ENCODE measurements at regions not wholly inside any gene's neighbourhood (a gene's known extent, or its start where the extent isn't known, plus 50 kb on each side); places are given as distances from the start of the nearest gene placed in this dataset.
"Not testable (repeated sequence)": the region's sequence is repeated elsewhere in the genome, so short reads cannot be mapped to it uniquely, and the experiment has no call there.

DNA sequence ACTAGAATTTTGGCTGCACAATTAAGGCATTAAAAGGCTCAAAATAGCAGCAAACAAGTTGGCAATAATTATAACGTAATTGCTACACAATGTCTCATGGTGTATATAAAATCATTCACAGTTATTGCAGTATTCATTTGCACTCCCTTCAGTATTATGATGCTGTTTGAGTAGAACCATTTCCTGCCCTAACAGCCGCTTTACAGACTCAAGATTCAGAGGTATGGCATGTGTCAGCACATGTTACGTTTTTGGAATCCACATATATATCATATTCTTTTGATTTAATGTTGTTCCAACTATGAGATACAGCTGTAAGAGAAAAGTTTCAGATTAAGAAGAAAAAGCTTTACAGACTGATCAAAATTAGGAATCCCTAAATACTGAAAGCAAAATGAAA, 56.3 kb upstream of the NCKAP5 start:
- DNase-seq (ENCODE audit: low spot score) = no peak

DNA sequence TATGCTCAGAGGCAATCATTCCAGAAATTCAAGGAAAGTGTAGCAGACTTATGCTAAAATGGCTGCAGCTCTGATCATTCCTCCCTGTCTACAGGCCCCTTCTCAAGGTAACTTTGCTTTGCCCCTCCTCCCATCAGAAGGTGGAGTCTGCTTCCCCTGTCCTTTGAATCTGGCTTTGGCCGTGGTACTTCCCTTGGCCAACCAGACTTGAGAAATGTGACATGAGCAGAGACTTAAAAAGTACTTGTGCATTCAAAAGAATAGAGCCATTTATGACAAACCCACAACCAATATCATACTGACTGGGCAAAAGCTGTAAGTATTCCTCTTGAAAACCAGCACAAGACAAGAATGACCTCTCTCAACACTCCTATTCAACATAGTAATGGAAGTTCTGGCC, 59.5 kb upstream of the NCKAP5 start:
- DNase-seq (ENCODE audit: low spot score) = no peak

DNA sequence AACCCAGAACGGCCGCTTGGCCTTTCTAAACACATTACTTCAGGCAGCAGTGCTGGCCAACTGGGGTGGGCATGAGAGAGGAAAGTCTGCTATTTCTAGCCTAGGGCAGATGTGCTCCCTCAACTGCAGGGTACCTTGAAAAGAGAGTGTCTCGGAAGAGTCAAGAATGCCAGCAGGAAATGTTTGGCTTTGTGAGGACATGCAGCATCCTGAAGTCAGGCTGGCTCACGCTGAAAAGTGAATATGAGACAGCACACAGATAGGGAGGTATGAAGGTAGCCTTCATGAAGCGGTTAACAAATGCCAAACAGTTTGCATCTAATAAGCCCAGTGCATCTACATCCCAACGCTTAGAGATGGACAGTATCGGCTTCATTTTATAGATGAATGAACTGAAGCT, 65.0 kb upstream of the NCKAP5 start:
- DNase-seq (ENCODE audit: low spot score) = no peak

DNA sequence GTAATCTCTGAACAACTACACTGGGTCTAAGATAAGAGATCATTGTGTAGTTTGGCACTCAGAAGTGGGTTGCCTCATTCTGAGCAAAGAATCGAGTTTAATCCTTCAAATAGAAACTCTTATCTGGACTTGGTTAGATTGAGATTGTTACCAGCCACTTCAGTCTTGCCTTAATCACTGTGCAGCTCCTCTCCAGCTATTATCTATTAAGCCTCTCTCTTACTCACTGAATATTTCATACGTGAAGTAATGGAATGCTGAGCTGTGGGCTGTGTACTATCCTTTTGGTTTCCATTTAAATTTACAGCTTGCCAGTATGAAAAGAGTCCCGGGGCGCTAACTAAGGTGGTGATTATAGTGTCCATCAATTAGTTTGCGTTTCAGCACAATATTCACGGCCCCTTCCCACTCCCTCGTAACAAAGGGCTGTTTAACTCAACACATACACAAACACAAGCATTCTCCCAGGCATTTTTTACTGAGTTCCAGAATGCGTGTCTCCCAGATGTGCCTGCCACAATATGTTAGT, 65.7 kb upstream of the NCKAP5 start:
- DNase-seq (ENCODE audit: low spot score) = no peak

DNA sequence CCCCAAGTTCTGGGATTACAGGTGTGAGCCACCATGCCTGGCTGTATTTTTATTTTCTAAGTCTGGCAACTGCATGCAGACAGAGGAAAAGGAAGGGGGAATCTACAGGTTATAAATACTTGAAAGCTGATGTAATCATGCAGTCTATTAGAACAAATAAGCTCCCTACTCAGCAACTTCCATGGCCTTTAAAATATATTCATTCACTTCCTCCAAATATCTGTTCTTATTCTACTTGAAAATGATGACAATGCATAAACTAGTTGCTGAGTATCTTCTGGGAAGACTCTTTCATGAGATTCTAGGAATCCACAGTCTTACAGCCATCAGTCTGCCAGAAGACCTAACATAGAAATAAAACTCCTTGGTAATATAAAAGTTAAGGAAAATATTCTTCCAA, 66.9 kb upstream of the NCKAP5 start:
- no peak for DNase-seq (ENCODE audit: low spot score)

DNA sequence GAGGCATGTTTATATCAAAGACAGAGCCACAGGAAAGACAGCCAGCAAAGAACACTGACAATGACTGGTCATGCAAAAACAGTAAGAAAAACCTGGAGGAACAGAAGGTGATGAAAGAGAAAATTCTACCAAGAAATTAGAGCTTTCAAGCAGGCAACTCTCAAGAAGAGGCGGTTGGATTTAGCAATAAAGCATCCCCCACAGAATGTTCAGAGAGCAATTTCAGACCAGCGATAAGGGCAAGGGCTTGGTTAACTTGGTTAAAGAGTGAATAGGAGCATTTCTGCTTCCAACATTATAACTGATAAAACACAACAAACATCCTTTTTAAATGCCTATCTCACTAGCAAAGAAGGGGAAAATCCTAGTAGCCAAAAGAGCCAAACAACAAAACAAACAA, 68.0 kb upstream of the NCKAP5 start:
- DNase-seq (ENCODE audit: low spot score) = no peak

DNA sequence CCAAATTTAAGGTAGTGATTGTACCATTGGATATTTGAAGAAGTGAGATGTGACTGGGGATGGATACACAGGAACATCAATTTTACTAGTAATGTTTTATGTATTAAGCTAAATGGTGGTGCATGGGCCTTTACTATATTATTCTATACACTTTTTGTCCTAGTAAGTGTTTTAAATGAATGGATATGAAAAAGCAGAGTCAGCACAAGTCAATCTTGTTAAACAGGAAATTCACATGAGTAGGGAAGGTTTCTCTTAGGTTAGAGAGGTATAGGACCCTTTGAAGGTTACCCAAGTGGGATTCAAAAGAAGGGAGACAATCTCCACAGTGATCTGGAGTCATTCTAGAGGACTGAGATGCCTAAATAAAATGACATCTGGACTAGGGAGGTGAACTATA, 71.8 kb upstream of the NCKAP5 start:
- DNase-seq (ENCODE audit: low spot score) = no peak

DNA sequence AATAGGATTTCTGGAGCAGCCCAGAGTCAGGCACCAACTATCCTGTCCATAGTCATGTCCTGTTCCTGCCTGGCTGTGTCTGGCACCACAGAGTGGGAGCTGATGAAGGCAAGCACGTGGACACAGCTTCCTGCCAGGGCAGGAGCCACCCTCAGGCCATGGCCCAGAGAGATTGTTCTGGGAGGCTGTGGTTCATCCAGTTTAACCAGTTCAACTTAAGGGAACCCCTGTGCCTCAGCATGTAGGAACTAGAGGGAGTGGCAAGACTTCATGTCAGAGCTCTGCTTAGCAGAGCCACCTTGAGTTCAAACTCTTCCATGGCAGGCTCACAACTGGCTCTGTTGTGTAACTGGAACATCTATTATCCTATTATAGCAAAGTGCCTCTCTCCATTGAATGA, 73.2 kb upstream of the NCKAP5 start:
- no peak for DNase-seq (ENCODE audit: low spot score)

DNA sequence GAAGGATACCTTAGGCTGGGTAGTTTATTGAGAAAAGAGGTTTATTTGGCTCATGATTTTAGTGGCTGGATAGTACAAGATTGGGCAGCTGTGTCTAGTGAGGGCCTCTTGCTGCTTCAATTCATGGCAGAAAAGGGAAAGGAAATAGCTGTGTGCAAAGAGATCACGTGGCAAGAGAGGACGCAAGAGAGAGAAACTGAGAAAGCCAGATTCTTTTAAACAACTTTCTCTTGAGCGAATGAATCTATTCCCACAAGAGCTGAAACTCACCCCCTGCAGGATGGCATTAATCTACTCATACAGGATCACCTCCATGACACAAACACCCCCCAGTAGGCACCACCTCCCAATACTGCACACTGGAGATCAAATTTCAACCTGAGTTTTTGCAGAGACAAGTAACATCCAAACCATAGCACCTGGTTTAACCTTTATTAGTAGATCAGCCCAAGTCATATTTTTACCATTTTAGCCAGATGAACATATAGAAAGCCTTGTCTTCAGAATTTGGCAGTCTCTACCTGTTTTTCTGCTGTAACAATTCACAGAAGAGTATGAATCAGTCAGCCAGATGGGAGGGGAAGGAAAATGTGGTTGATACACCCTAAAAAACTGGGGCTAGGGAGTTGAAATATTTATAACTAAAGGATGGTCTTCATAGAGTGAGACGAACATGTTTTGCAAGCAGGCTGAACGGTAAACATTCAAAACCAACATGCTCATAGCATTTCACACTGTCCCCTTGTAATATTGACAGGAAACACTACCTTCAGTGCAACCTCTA, 73.9 kb upstream of the NCKAP5 start:
- no peak for DNase-seq (ENCODE audit: low spot score)

DNA sequence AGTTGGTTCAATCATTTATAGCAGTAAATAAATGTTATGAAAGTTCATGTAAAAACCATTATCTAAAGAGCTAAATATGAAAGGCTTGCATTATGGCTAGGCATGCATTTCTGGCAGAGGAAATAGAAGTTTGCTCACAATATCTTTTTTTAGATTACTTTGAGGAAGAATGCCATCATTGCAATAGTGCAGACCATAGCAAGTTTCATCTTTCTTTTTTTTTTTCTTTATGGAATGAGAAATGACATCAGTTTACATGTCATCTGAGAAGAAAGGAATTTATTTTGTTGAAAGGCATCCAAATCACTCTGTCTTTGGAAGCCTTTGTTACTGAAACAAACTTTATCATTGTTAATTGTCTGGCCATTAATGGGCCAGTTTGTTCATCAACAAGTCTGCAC, 74.5 kb upstream of the NCKAP5 start:
- DNase-seq (ENCODE audit: low spot score) = no peak

DNA sequence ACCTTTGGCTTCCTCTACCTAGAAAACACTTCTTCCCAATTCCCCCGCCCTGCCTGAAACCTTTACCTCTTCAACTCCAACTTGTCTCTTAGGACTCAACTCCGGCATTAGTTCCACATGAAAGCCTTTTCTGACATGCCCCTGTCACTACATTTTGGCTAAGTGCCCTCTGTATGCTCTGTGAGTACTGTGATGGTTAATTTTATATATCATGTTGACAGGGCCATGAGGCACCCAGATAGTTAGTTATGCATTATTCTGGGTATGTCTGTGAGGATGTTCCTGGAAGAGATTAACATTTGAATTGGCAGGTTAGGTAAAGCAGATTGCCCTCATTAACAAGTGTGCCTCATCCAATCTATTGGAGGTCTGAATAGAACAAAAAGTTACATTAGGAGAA, 75.6 kb upstream of the NCKAP5 start:
- DNase-seq (ENCODE audit: low spot score) = no peak

DNA sequence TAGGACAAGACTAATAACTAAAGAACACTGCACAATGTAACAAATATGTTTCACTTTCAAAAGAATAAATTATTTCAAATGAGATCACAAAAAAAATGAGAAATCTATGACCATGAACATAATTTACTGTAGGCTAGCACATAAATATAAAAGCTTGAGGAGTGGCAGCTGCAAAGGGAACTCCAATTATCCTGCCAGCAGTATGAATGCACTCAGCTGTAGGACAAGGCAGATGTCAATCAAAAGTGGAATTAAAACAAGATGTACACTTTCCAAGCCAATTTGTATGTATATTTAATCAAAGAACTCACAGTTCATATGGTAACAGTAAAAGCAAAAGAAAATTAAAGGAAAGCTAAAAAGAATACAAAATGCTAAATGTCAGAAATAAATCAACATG, 76.6 kb upstream of the NCKAP5 start:
- DNase-seq (ENCODE audit: low spot score) = no peak

DNA sequence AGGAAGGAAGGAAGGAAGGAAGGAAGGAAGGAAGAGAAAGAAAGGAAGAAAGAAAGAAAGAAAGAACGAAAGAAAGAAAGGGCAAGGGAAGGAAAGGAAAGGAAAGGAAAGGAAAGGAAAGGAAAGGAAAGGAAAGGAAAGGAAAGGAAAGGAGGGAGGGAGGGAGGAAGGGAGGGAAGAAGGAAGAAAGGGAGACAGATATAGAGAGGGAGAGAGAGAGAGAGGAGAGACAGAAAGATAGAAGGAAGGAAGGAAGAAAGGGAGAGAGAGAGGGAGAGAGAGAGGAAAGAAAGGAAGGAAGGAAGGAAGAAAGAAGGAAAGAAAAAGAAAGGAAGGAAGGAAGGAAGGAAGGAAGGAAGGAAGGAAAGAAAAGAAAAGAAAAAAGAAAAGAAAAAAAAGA, 79.1 kb upstream of the NCKAP5 start:
- DNase-seq (ENCODE audit: low spot score) = not testable (repeated sequence)

DNA sequence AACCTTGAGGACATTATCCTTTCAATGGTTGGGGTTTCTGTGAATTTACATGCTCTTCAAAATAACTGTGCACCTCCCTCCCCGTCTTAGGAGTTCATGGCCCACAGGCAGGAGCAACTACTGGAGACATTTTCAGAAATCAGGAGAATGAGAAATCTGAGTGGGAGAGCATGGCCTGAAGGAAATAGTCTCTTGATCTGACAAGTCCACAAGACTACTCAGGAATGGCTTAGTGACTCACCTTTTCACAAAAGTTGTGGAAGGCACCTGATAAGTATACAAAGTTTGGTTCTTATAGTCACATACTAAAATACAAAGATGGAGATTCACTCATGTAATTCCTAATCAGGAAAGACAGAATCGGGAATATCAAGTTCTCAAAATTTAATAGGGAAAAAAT, 83.6 kb upstream of the NCKAP5 start:
- no peak for DNase-seq (ENCODE audit: low spot score)

DNA sequence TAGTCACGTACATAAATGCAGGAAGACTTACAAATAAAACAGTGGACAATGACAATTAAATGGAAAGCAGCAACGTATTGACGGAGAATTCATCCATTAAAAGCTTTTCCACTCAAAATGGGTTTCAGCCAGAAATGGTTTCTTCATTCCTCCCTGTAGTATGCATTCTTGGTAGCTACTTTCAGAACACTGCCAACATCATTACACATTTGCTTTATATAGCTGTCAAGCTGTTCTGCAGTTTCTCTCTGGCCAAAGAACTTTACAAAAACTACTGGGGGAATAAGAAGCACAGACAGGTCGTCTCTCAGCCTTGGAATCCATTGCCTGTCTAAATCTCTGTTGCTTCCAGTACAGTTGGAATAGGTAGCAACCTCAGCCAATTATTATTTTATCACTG, 84.1 kb upstream of the NCKAP5 start:
- no peak for DNase-seq (ENCODE audit: low spot score)

DNA sequence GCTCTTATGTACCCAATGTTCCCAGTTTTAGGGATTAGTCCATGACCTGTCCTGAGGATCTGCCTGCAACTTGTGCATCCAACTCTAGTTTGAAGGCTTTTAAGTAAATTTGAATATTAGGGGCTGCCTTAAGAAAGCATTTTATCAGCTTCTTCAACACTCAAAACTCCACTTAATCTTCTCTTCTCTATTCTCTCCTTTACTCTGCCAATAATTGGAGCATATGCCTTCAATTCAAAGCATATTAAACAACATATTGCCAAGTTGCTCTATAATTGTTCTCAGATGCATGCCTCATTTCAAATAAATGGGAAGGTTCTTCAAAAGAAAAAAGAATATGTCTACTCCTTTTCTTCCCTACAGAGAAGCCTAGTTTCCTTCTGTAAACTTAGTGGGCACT, 84.8 kb upstream of the NCKAP5 start:
- DNase-seq (ENCODE audit: low spot score) = no peak

DNA sequence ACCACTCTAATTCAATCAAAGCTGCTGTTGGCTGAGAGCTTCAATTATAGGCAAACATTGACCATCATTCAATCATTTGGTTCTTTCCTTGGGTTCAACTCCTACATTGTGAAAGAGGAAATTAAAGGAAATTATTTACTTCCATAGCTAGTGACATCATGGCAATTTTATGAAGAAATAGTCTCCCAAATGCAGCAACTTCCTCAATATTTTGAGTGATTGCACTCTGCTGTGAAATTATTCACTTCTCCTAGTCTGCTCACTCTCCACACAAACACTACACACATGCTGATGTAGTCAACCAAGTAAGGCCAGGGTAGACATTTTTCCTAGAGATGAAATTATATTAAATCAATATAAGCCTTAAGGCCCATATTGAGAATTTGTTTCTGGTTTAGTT, 86.7 kb upstream of the NCKAP5 start:
- no peak for DNase-seq (ENCODE audit: low spot score)

DNA sequence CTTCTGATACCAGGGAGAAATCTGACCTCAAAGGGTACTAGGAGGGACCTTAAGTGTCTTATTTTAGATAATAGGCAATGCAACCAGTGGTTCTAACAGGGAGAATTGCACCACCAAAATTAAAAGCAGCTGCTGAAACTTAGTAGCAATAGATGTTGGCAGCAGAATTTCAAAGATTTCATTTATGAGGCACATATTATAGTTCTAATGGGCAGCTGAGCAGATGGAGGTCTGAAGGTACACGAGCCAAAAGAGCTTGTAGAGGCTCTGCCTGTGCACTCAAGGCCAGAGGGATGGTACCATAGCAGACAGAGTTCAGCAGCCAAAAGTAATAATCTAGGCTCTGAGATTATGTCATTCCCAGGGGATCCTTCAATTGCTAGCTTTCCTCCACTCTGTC, 87.3 kb upstream of the NCKAP5 start:
- no peak for DNase-seq (ENCODE audit: low spot score)

DNA sequence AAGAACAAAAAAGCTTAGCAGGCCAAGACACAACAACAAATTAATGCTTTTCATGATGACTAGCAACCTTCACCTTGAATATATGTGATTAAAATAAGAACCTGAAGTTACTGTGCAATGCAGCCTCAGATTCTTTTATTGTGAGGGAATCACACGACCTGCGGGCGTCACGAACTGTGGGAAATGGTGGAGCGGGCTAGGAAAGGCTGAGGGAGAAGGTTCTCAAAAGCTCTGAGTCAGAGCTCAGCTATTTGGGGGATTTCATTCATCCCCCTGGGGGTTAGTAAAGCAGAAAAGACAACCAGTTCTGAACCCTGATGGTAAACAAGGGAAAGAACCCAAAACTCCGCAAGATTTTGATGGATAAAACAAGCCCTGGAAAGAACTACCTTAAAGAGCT, 89.3 kb upstream of the NCKAP5 start:
- no peak for DNase-seq (ENCODE audit: low spot score)

DNA sequence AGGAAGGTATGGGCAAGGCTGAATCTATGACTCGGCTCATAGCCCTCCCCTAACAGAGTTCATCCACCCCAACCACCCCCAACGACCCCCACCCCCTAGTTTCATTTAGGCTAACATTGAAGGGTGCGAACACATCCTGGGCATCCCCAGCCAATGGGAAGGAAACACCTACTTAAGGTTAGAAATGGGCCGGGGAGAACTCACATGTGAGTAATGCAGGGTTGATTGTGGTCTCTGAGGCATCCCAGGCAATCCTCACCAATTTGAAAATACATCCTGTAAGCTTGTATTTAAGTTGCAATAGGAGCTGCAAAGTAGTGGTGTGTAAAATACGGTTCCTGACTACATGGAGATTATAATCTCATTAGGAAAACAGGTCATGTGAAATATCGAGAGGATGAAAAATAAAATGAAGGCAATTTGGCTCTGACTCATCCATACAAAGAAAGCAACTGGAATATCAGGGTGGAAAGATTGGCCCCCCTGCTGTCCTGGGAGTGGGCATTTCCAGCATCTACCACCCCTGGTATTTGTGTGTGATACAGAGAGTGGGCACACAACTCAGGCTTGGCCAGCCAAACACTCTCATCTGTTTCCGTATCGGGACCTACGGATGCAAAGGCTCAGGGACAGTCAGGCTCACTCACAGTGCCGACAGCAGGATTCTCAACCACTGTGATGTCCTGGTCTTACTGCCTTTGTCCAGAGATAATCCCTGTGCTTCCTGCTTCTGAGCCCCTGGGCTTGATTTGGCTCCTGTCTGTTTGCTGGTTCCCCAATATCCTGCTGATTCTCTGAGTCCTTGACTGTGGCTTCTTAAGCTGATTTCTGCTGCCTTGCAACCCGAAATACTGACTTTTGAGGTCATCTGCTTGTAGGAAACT, 90.0 kb upstream of the NCKAP5 start:
- no peak for DNase-seq (ENCODE audit: low spot score)

DNA sequence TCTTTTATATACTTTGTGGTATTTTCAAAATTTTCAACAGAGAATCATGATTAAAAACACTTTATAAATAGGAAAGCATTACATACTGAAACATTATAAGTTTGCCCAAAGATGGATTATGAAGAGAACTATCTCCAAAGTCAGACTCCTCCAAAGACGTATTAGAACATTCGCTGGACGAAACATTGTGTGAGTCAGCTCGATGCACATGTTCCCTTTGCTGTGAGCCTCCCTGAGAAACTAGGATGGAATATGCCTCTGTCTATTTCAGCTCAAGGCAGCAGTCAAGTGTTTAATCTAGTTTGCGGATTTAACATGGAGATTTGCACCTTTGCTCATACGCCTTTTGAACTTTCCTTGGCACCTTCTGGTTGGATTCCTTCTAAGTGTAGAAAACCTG, 92.2 kb upstream of the NCKAP5 start:
- DNase-seq (ENCODE audit: low spot score) = no peak

DNA sequence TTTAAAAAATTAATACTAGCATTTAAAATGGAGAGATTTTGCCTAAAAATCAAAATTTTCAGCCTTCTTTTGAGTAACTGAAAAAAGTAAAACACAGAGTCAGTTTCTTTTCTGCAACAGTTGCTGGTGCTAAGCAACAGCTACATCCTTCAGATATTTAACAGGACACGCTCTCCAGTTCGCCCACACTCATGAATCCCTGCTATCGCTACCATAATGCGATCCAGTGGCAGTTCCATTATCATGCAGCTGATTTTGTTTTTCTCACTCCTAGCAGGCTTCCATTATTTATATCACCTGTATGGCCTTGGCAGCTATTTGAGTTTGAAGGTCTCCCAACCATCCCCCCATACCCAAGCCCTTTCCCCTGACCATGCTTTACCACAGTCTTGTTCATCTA, 93.1 kb upstream of the NCKAP5 start:
- DNase-seq (ENCODE audit: low spot score) = no peak

DNA sequence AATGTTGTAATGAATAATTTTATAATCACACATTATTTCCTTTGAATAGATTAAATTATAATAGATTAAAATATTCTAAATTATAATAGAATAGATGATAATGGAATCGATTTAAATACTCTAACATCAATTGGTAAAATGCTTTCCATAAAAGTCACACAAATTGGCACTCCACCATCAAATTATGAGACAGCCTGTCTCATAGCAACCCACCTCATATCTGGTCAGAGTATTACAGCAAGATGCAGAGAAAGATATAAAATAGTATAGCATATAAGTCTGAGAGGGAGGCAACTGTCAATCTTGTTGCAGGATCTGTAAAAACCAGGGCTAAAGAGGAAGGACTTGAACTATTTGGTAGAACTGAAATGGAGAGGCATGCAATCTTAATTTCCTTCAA, 98.4 kb upstream of the NCKAP5 start:
- DNase-seq (ENCODE audit: low spot score) = no peak

Data from hematopoietic multipotent progenitor cell treated with erythropoietin and hydrocortisone succinate and interleukin-3 and kit ligand, for 15 days (in vitro differentiated cells).